Renal cortical epithelial cell (primary cell): ENCODE measurements at regions not wholly inside any gene's neighbourhood (a gene's known extent, or its start where the extent isn't known, plus 50 kb on each side); places are given as distances from the start of the nearest gene placed in this dataset.

Experiments
- DNase-seq: peaks from one replicate; pipeline ENCODE4 v3.0.0-alpha.2; 2011; ENCODE audit warnings: low read depth

DNA sequence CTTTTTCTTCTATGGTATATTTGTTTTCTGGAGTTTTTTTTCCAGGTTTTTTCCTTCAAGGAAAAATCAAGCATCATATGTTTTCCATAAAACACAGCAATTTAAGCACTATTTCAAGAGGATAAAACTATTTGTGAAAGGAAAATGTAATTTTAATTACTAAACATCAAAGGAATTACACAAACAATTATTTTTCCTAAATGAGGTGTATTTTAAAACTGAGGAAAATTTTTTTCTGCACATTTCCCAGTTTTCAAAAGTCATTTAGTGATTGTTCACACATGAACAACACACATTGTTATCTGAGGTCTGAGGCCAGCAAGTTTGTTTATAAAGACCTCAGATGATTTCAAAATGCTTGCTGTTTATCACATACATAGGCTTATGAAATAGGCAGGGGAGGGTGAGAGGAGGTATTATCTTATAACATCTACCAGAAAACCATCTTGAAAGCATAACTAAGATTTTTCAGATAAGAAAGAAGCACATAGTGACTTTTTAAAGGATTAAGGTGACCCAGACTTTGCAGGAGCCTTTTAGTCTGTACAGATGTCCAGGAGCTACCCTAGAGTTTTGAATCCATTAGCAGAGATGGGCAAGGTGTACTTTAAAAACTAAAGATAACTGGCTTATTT, 381.6 kb downstream of the GJA1 start:
- no peak for DNase-seq

DNA sequence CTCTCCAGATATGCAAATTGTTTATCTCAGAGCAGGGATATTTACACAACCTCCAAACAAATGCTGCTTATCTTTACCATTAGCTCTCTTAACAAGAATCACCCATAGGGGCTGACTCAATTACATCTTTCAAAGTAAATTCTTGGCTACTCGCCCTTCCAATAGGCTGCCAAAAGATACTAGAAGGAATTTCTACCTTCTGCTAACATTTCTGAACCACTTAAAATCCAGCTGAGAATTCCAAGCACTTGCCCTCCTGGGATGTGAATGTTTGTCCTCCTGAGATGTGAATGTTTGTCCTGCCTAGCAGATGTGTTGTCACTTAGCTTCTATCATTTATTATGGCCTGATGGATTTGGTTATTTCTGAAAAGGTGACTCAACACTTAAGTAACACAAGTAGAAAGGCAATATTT, 388.0 kb downstream of the GJA1 start:
- DNase-seq: peak; percentile 22

DNA sequence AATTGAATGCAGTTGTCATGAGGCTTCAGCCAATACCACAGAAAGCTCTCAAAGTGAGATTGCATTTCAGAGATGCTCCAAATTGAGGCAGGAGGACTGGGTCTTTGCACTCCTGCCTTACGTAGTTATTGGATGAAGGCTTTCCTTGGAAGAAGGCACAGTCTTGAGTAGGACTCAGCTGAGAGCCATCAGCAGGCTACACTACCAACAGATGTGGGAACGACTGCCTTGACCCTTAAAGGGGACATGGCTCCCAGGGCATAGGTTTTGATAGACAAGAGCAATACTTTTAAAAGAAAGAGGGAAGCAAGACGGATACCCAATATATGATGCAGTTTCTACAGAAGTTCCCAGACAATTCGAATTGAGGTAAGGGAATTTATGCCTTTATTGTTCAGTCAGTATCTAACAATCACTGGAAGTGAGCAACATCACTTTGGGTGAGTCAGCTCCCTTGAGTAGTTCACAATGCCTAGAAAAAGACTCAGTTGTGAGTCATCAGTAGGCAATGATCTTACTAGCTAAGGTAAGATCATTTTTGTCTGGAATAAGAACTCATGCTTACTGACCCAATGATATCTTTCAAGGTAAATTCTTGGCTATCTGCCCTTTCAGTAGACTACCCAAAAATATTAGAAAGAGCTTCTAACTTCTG, 390.8 kb downstream of the GJA1 start:
- peak; percentile 98 for DNase-seq

DNA sequence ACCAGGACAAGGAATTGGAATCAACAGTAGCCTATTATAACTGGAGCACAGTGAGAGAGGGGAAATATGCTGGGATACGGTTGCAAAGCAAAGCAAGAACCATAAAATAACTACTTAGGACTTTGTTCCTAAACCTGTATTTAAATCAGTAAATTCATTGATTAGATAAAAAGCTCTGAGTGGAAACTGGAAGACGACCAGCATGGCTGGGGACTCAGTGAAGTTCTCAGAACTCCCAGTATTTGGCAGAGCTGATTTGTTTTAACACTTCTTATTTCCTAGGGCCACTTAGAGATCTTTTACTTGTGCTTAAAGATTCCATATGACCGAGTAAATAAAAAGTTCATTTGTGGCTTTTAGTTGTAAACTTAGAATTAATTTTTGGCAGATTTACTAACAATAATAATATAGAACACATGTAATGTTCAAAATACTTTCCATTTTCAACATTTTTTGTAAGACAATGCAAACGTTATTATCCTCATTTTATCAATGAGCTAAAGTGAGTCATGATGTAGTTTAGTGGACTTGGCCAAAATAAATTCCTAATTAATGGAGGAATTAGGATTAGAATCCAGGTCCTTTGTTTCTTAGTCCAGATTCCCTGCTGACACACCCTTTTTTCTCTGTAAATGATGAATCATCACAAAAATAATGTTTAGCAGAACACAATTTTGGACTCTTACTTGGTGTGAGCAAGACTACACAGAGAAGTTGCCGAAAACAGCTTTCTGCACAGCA, 392.9 kb downstream of the GJA1 start:
- no peak for DNase-seq

DNA sequence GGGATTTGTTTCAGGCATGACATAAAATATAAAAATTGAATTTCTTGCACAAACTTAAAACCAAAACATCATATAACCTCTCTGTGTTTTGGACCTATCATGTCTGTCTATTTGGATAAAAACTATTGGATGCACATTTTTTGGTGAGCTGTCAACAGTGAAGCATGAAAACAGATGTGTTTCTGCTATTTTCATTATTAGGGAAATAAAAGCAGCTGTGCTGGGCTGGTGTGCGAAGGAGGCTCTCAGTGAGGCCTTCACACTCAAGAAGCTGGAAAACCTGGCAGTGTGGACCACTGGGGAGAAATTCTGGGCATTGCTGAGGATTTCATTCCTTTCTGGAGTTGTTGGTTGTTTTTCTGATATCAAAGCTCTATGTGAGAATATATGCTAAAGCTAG, 395.3 kb downstream of the GJA1 start:
- no peak for DNase-seq

DNA sequence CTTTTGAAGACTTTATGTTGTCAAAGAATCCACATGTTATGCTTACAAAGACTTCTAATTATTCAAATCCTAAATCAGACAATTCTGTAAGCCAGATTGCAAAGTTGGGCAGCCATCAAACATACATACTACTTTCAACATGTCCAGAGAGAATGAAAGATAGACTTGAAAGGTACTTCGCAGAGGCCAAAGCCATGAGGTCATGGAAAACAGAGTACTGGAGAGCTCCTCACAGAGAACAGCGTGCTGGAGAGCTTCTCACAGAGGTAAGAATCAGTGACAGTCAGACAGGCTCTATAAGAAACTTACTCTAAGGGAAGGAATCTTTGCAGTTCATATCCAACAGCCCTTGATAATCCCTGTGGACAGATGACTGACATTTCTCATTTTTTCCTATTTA, 400.2 kb downstream of the GJA1 start:
- DNase-seq: no peak

DNA sequence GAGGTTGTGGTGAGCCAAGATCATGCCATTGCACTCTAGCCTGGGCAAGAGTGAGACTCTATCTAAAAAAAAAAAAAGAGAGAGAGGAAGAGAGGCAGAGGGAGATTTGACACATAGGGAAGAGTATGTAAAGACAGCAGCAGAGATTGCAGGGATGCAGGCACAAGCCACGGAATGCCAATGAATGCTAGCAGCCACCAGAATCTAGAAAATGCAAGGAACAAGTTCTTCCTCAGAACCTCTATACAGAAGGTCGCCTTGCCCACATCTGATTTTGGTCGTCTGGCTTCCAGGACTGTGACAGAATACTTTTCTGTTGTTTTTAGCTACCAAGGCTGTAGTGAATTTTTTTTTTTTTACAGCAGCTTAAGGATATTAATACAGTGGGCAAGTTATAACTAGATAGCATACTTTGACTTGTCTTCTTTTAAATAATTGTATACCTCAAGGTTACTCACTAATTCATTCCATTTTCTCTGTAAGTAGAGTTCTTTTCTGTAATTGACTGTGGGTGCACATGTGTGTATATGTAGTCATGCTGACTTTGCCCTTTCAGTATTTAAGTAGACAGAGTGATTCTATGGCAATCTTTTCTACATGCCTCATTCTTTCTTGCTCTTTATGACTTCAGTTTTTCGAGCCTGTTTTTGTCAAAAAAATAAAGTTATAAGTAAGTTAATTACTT, 402.2 kb downstream of the GJA1 start:
- peak; percentile 3 for DNase-seq

DNA sequence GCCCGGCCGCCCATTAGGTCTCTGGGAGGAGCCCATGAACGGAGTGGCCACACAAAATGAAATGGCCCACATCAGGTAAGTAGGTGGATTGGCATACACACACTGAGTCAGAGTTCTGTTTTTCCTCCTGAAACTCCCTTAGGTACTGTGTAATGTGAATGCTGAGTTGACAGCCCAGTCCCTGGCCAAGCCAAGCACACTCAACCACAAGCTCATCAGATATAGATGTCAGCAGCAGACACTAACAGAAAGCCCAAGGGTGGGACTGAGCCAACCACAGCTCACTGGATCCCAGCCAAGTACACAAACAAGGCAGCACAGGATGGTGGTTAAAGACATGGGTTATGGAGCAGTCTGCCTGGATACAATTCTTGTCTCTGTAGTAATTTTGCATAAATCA, 403.4 kb downstream of the GJA1 start:
- DNase-seq: peak; percentile 86

DNA sequence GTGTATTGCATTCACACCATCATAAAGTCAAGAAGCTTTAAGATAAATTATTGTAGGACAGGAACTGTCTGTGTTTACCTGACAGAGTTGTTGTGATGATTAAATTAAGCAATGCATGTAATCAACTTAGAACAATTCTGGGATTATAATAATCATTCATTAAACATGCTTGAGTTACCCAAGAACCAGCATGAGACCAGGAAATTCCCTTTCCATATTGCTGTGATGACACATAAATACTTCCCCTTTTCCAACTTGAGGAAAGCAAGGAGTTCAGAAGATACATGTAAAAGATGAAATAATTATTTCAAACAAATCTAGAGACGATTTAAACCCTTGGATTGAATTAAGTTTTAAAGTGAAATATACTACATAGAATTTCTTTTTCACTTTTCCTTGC, 404.4 kb downstream of the GJA1 start:
- peak; percentile 30 for DNase-seq

DNA sequence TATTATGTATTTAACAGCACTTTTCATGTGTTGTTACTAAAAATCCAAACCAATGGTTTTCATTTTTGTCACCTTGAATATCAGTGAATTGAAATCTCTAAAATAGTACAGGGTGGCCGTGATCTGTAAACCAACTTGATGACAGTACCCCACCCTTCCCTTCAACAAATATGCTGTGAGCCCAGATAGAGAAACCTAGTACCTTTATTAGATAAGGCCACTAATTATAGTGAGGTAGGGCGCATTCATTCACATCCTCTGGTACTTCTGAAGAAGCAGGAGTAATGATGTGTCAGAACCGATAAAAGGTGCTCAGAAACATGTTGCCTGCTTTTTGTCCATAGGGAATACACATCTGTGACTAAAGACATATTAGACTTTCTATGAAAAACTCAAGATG, 409.5 kb downstream of the GJA1 start:
- DNase-seq: no peak

DNA sequence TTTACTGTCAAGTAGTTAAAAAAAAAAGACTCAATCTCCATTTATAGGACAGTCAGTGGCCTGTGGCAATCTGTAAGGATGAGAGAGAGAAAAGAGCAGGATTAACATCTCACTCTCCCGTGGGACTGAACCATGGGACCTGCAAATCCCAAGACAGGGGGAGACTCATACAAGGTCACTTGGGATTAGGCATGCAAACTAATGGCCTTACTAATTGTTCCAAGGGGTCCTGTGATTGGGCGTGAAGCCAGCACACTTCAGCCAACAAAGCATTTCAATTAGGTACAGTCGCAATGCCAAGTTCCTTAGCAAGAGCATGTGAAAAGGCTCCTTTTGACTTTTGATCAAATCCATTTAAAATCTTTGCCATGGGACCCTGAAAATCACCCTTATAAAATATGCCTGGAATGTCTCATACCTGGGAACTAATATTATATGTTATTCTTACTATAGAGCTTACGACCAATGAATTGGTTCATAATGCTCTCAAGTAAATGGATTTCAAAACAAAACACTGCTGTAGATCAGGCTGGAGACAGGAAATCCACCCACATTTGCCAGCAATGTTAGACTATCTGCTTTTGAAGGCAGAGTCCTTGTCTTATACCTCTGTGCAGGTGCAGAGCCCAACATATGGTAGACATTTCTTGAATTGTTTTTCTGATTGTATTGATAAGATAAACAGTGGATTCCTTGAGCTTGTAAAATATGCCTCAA, 412.5 kb downstream of the GJA1 start:
- peak; percentile 2 for DNase-seq

DNA sequence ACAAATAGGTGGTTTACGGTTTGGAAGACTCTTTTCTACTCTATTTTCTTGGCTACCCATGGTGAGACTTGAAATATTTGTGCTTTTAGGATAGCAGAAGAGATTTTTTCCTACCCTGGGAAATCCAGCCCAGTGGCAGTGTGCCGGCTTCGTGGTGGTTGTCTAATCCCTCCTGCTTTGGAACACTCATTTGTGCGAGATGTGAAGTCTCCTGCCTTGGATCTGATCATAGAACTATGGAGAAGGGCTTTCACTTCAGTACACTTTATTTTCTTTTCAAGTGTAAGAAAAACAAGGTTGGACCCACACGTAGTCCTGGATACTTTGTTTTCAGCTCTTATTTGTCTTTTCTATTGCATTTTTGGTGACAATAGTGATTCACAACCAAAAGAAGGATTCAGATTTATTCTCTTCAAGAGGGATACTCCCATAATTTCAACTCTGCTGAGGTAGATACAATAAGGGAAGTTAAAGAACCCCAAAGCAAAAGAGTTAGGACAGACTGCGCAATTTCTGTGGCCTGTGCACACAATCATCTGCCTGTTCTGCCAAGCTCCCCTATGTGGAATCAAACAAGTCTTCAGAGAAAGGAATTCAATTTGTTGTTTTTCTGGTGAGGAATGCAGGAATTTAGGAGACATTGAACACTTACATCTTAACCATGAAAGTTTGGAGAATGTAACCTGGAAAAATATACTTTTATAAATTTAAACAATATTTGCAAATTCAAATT, 413.2 kb downstream of the GJA1 start:
- no peak for DNase-seq

DNA sequence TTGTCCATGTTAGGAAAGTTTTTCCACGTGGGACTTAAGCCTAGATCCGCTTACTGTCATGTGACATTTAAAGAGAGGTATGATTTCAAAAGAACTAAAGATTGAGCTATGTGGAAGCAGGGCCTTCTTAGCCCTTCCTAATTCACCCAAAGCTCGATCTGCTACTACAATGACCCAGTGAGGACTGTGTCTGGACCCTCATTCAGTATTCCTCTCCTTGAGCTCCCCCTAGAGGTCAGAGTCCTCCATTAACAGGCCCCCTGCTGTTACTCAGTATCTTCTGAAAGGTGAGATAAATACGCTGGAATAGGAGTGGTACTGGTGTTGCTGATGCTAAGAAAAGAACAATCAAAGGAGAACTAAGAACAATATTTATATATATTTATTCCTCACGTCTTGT, 414.0 kb downstream of the GJA1 start:
- peak; percentile 56 for DNase-seq

DNA sequence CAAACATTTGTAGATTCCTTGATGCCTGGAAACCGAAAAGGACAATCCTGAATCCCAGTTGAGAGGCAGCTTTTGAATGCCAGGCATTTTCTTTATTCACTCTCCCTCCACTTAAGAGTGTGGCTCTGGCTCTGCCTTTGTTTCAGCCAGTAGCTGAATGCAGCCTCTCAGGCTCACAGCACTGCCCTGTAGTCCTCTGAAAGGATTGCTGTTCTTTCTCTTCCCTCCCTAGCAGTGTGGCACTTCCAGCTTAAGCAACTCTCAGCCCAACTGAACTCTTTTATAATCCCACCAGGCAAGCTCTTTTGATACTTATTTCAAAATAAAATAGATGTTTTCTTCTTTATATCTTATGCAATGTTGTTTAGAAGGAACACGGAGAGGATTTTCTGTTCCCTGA, 415.6 kb downstream of the GJA1 start:
- DNase-seq: no peak

DNA sequence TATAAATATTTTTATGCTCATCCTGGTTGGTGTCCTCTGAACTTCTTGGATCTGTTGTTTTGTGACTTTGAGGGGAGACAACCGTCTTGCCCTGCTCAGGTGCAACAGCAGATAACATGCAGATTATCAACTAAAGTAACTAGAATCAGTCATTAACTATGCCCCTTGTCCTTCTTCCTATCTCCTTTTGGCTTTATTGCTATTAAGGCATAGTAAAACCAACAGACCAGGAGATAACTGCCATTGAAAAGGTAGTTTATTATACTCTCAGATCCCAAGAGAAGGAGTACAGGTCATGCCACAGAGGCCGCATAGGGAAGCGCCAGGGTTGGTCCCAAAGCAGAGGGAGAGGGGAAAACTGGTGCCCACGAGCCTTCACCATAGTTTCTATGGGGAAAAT, 418.2 kb downstream of the GJA1 start:
- DNase-seq: no peak

DNA sequence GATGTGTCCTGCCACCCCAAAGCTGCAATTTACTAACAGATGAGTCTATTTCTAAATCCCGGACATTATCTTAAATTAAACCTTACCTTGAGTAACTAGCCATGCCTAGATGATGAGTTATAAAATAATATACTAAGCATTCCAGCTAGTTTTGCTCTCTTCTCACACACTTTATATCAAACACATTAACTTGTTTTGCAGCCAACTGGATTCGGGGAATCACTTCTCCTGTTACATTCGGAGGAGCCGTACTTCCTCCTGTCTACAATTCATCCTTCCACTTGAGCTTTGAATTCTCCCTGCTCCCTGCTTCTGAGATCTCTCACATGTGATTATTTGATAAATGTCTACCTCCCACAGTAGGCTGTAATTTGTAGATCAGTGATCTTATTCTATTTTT, 420.1 kb downstream of the GJA1 start:
- no peak for DNase-seq

DNA sequence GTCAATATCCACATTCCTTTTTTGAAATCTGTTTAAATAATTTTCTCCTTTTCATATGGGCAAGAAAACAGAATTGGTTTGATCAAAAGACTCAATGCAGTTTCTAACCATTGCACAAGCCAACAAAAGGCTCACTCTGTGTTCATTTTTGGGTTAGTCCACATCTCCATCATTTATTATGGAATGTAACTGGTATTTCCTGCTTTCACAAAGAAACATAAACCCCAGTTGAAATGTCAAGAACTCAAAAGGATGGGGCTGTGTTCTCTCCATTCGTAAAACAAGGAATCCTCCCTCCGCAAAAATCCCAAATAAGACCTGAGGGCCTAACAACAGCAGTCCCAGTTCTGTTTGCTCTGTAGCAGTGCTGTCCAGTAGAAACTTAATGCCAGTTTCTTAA, 420.9 kb downstream of the GJA1 start:
- no peak for DNase-seq

DNA sequence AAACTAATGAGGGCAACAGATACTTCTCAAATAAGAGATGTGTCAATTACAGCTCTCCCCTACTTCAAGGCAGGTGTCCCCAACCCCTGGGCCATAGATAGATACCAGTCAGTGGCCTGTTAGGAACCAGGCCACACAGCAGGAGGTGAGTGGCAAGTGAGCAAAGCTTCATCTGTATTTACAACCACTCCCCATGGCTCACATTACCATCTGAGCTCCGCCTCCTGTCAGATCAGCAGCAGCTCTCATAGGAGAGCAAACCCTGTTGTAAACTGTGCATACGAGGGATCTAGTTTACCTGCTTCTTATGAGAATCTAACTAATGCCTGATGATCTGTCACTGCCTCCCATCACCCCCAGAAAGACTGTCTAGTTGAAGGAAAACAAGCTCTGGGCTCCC, 422.1 kb downstream of the GJA1 start:
- DNase-seq: no peak

DNA sequence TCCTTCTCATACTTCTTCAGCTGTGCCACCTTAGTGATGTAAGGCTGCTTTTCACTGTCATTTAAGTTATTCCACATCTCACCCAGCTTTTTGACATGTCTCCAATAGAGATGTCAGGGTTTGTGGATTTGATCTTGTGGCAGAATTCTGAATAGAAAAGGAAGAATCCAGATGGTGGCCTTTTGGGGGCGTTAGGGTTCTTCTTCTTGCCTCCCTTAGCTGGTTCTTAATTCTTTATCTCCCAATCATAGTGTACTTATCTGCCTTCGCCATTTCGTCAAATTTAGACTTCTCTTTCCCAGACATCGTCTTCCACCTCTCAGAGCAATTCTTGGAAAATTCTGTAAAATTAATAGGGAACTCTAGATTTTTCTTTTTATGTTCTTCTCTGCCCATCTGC, 422.9 kb downstream of the GJA1 start:
- no peak for DNase-seq

DNA sequence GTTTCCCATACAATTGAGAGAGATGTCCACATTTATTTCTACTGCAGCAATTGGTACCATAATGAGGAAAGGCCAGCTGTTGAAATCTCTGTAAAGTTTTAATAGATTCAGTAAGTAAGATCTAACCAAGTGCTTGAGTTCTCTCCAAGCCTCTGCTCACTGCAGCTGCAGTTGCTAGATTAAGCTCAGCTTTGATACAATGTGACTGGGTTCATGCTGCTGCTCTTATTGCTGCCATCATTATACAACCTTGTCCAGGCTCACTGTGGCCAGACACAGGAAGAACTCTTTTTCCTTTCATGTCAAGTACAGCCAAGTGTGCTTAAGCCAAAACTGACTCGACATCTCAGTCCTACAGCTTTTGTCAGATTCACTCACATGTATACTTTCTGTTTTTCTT, 423.5 kb downstream of the GJA1 start:
- DNase-seq: no peak

DNA sequence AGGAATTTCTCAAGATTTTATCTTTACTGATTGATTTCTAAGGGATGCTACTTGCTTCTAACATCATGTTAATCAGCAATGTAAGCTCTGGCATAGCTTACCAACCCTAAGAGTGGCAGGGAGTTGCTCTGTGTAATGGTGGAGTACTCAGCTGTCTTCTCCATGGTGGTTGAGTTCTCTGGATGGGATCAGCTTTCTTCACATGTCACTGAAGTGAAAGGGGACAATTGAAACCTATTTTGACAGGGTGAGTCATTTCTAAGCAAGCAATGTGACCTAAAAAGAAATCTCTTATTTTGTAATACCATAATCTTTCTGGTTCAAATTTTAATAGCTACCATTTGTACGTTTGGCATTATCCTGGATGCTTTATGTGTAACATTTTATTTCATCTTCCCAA, 430.4 kb downstream of the GJA1 start:
- no peak for DNase-seq
